Stomach (tissue), 4 donors: ENCODE measurements at regions not wholly inside any gene's neighbourhood (a gene's known extent, or its start where the extent isn't known, plus 50 kb on each side); places are given as distances from the start of the nearest gene placed in this dataset.

Experiments
- POLR2A ChIP-seq, 4 donors: fragments of 450-650 bp; IDR thresholded peaks; one replicate each; pipeline ENCODE4 v1.6.1; 2016; ENCODE audit warnings: antibody characterized with exemption in 4 of 4, control low read depth in 2 of 4, mild to moderate bottlenecking in 1 of 4, moderate library complexity in 1 of 4
- POLR2AphosphoS5 ChIP-seq, 3 donors: sonication (generic); formaldehyde crosslinking; IDR thresholded peaks; one replicate each; pipeline ENCODE4 v1.6.1; 2016; ENCODE audit warnings: antibody characterized with exemption in 3 of 3
- TF ChIP-seq, protein P1 (sequence below), 7 experiments: fragments of 450-650 bp in 4 of 7; fragments of 200-600 bp in 3 of 7; sonication (generic) in 3 of 7; IDR thresholded peaks; one replicate each; pipeline ENCODE4 v1.5.1; 2016 to 2019; ENCODE audit warnings: antibody characterized with exemption in 7 of 7, control low read depth in 2 of 7, mild to moderate bottlenecking in 1 of 7

DNA sequence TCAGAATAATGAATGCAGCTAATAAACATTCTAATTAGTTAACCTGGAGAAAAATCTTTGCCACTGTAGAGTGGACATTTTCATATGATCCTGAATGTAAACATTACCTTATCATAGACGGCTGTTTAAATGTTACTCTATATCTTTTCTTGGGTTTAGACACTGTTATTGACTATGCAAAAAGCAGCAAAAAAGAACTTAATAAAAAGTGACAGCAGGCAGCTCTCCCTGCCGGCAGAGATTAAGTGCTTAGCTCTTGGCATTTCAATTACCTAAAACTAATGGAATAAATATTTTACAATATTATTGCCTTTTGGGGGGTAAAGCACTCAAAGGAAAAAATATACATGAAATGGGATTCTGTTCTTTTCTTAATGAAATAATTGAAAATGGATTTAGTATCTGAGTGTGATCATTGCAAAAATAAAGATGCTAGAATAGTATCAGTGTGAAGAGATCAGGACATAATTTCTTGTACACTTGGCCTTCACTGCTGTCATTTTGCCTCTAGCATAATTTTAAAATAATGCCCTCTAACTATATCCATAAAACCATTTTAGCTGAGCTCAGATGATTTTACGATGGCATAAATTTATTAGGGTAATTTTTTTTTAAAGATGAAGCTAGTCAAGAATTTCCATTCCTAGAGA is 203.4 kb upstream of the DPP10 start:
- TF ChIP-seq, protein P1, sequence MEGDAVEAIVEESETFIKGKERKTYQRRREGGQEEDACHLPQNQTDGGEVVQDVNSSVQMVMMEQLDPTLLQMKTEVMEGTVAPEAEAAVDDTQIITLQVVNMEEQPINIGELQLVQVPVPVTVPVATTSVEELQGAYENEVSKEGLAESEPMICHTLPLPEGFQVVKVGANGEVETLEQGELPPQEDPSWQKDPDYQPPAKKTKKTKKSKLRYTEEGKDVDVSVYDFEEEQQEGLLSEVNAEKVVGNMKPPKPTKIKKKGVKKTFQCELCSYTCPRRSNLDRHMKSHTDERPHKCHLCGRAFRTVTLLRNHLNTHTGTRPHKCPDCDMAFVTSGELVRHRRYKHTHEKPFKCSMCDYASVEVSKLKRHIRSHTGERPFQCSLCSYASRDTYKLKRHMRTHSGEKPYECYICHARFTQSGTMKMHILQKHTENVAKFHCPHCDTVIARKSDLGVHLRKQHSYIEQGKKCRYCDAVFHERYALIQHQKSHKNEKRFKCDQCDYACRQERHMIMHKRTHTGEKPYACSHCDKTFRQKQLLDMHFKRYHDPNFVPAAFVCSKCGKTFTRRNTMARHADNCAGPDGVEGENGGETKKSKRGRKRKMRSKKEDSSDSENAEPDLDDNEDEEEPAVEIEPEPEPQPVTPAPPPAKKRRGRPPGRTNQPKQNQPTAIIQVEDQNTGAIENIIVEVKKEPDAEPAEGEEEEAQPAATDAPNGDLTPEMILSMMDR (IDR thresholded peaks at IDR 0.05): no peak
- TF ChIP-seq POLR2A (IDR thresholded peaks at IDR 0.05): no peak
- TF ChIP-seq POLR2AphosphoS5 (IDR thresholded peaks at IDR 0.05): no peak
